ENCODE measurements at regions not wholly inside any gene's neighbourhood (a gene's known extent, or its start where the extent isn't known, plus 50 kb on each side); places are given as distances from the start of the nearest gene placed in this dataset.

DNA sequence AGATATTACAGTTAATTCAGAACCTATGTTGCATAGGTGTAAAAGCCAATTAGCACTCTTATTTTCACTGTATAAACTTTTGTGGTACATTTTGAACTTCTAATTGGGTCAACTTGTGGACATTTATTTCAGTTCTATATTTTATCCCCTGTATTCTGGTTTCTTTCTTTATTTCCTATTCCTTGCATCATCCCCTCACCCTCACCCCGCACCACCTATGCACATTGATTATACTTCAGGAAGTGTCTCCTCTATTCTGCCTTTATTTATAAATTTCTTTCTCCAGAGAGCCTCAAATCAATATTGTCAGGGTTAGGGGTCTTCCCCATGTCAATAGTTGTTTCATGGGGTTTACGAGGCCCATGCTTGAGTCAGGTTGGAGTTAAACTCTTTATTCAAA is 83.1 kb downstream of the TEX13C start:
- TF ChIP-seq POLR2A (IDR thresholded peaks at IDR 0.05): no peak
- no peak for TF ChIP-seq CTCF (IDR thresholded peaks at IDR 0.05)
- no peak for TF ChIP-seq EP300 (IDR thresholded peaks at IDR 0.05)
- TF ChIP-seq POLR2AphosphoS5 (IDR thresholded peaks at IDR 0.05): no peak
